SIG-M5 treated with dmso at 0.1 percent for 504 hours (cell line): ENCODE measurements at regions not wholly inside any gene's neighbourhood (a gene's known extent, or its start where the extent isn't known, plus 50 kb on each side); places are given as distances from the start of the nearest gene placed in this dataset.
A peak's percentile ranks its signal among the peaks of the same experiment; 100 is the strongest.

Source experiments
- DNase-seq: peaks from one replicate; lab custom pipeline; 2025; ENCODE audit not compliant: unreplicated experiment; lab: John Stamatoyannopoulos, UW

GRCh38 chr5:28505121-28505520, 1466.7 kb upstream of the CDH9 start:
- DNase-seq, result no peak

- DNase-seq, result no peak
Observed at GRCh38 chr5:28500511-28500910, 1462.1 kb upstream of the CDH9 start.

- no peak for DNase-seq
Observed at GRCh38 chr5:28499766-28500290, 1461.4 kb upstream of the CDH9 start.

- DNase-seq, result no peak
Observed at GRCh38 chr5:28495876-28496275, 1457.5 kb upstream of the CDH9 start.

- DNase-seq, result no peak
Observed at GRCh38 chr5:28493456-28493855, 1455.1 kb upstream of the CDH9 start.

- no peak for DNase-seq
Observed at GRCh38 chr5:28488752-28489151, 1450.4 kb upstream of the CDH9 start.

- no peak for DNase-seq
Observed at GRCh38 chr5:28483327-28484025, 1445.1 kb upstream of the CDH9 start.

- peak; percentile 46 for DNase-seq
Observed at GRCh38 chr5:28473531-28474107, 1435.2 kb upstream of the CDH9 start.

GRCh38 chr5:28468166-28468565, 1429.8 kb upstream of the CDH9 start:
- peak; percentile 90 for DNase-seq

- no peak for DNase-seq
Observed at GRCh38 chr5:28463728-28464127, 1425.3 kb upstream of the CDH9 start.

- no peak for DNase-seq
Observed at GRCh38 chr5:28451483-28451882, 1413.1 kb upstream of the CDH9 start.

GRCh38 chr5:28450997-28451396, 1412.6 kb upstream of the CDH9 start:
- DNase-seq, result no peak

GRCh38 chr5:28448791-28449190, 1410.4 kb upstream of the CDH9 start:
- no peak for DNase-seq

- no peak for DNase-seq
Observed at GRCh38 chr5:28430565-28431178, 1392.3 kb upstream of the CDH9 start.

- DNase-seq, result no peak
Observed at GRCh38 chr5:28421141-28421540, 1382.8 kb upstream of the CDH9 start.

GRCh38 chr5:28415791-28416443, 1377.5 kb upstream of the CDH9 start:
- no peak for DNase-seq

GRCh38 chr5:28414619-28415018, 1376.2 kb upstream of the CDH9 start:
- no peak for DNase-seq

GRCh38 chr5:28408651-28409050, 1370.3 kb upstream of the CDH9 start:
- DNase-seq, result no peak

- no peak for DNase-seq
Observed at GRCh38 chr5:28408186-28408585, 1369.8 kb upstream of the CDH9 start.

GRCh38 chr5:28404363-28405071, 1366.1 kb upstream of the CDH9 start:
- DNase-seq, result no peak

- DNase-seq, result no peak
Observed at GRCh38 chr5:28403846-28404245, 1365.5 kb upstream of the CDH9 start.
